A172 (cell line): ENCODE measurements at regions not wholly inside any gene's neighbourhood (a gene's known extent, or its start where the extent isn't known, plus 50 kb on each side); places are given as distances from the start of the nearest gene placed in this dataset.
A peak's percentile ranks its signal among the peaks of the same experiment; 100 is the strongest.

Source experiments
- DNase-seq: peaks from one replicate; pipeline ENCODE4 v3.0.0-alpha.2; 2015; ENCODE audit warnings: low spot score

DNA sequence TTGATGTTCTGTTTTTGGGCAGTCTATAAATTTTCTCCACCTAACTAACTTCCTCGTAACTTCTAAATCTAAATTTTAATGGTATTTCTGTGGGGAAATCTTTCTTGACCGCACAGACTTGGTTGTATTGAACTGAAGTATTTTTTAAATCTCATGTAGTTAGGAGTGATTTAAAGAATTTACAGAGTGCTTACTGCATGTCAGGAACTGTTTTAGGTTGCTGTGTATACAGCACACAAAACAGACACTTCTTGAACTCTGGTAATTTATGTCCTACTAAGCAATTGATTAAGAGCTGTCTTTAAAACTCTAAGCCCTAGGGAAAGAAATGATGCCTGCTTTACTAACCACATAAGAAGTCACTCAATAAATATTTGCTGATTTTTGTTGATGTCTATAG, 1350.2 kb downstream of the ZPLD1 start:
- no peak for DNase-seq

DNA sequence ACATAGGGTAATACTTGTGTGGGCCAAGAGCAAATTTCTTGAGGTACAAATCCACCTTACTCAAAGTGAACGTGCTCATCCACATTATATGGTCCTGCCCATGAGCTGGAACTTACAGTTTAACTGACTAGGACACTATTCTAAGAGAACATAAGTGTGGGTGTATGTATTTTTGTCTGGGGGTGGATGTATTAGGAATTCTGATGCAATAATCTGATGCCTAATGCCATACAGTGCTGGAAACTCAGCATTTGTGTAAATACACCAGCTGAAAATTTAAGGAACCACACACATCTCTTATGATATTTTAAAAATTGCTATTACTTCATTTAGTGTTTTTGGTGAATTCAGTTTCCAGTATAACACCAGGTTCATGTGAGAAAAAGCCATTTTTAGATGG, 1350.7 kb downstream of the ZPLD1 start:
- DNase-seq, result no peak

DNA sequence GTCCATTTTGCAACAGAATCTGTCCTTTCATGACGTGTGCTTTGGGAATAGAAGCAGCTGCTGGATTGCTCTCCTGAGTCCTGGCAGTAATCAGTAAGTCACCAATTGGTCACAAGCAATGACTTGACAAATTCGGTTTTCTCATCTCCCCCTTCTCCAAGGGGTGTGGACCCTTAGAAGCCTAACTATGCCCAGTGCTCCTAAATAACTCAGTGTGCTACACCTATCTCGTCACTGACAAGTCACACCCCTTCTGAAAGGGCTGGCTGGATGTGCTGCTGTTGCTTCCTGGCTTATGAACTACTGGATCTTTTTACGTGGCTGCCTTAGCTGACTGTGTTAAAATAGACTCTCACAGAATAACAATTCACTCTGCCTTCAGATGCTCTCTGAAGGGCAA, 1351.5 kb downstream of the ZPLD1 start:
- no peak for DNase-seq

DNA sequence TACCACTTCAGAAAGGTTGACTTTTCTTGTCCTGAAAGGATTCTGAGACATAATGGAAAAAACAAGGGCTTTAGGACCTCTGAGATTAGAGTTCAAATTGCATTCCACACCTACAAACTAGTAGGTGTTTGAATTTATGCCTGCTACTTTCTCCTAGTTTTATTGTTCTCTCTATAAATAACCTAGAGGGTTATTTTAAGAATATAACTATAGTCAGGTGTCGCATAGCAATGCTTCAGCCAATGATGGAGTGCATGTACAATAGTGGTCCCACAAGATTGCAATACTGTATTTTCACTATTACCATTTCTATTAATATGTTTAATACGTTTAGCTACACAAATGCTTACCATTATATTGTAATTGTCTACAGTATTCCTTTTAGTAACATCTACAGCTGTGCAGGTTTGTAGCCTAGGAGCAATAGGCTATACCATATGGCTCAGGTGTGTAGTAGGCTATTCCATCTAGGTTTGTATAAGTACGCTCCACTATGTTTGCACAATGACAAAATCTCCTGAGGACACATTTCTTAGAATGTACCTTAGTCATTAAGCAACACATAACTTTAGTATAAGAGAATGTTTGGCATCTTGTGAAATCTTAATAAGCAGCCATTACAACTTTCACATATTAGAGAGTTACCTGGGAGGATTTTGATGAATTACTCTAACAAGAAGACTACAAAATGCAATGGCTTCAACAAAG, 1352.5 kb downstream of the ZPLD1 start:
- no peak for DNase-seq

DNA sequence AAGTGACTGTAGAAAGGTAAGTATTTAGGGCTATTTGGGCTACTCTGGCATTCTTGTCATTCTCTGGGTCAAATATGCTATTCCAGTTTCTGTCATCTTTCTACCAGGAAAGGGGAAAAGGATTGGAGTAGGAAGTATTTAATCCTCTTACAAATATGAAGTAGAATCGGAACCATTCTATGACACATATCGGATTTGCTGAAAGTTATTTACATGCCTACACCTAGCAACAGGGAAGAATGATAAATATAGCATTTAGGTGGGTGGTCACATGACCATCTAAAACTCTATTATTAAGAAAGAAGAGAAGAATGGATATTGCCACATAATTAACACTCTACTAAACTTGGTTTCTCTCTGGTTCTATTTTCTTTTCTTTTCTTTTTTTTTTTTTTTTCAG, 1353.1 kb downstream of the ZPLD1 start:
- no peak for DNase-seq

DNA sequence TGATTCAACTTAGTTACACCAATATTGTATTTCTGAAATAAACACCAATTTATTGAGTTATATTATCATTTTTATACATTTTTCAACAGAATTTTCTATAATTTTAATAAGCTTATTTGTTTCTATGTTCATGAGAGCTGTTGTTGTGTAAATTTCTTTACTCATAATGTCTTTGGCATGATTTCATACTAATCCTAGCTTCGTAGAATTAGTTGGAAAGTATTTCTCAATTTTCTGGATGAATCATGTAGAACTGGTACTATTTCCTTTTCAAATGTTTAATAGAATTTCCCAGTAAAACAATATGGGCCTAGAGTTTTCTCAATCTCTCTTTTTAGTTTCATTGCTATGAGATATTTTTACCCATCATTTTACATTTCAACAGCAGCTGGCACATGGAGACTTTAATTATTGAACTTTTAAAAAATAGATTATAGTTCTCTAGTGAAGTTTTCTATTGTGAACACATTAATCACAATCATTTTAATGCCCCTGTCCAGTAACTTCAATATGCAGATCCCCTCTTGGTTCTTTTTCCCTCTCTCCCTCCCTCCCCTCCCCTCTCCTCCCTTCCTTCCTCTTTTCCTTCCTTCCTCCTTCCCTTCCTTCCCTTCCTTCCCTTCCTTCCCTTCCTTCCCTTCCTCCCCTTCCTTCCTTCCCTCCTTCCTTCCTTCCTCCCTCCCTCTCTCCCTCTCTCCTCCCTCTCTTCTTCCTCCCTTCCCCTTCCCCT, 1357.1 kb downstream of the ZPLD1 start:
- DNase-seq, result no peak

DNA sequence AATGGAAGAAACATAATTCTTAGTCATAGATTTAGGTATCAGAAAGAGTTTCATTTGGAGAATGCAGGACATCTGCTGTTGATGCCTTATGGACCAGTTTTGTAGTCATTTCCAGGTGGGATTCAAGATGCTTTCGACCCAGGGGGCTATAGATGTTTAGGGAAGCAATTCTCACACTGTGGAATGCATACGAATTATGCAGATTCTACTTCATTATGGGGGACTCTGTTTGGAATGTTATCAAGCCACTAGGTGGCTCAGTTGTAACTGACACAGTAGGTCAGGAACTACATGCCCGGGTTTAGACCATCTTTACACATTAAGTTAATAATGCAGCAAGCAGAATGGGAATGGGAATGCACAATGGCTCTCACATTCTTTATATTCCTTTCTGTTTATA, 1359.8 kb downstream of the ZPLD1 start:
- peak; percentile 11 for DNase-seq

DNA sequence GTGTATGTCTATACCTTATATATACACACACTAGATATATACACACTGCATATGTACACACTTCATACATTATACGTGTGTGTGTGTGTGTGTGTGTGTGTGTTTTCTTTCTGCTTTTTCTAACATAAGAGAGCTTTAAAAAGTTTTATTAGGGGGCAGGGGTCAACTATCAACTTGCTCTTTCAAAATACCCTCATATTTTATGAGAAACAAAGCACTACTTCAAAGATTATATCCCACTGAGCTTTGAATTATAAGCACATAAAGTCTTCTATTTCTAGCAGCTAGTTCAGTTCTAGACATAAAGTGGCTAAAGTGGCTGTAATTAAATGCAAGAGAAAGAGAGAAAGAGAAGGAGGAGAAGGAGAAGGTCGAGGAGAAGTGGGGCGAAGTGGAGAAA, 1361.3 kb downstream of the ZPLD1 start:
- no peak for DNase-seq

DNA sequence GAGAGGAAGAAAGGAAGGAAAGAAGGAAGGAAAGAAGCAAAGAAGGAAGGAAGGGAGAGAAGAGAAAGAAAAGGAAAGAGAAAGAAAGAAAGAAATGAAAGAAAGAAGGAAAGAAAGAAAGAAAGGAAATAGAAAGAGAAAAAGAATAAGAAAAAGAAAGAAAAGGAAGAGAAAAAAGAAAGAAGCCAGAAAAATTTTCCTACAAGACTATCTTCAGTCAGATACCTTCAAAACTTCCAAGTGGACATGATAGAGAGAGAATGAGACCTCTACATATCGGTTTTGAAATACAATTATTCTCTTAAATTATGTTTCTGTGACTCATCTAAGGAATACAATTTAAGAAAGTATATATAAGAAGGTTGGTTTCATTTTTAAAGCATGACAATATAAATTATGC, 1369.0 kb downstream of the ZPLD1 start:
- no peak for DNase-seq

DNA sequence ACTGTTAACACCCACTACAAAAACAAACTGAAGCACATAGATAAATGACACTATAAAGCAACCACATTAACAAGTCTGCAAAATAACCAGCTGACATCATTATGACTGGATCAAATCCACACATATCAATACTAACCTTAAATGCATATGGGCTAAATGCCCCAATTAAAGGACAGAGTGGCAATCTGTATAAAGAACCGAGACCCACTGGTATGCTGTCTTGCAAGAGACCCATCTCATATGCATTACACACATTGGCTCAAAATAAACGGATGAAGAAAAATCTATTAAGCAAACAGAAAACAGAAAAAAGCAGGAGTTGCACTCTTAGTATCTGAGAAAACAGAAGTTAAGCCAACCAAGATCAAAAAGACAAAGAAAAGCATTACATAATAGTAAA, 1375.4 kb downstream of the ZPLD1 start:
- no peak for DNase-seq

DNA sequence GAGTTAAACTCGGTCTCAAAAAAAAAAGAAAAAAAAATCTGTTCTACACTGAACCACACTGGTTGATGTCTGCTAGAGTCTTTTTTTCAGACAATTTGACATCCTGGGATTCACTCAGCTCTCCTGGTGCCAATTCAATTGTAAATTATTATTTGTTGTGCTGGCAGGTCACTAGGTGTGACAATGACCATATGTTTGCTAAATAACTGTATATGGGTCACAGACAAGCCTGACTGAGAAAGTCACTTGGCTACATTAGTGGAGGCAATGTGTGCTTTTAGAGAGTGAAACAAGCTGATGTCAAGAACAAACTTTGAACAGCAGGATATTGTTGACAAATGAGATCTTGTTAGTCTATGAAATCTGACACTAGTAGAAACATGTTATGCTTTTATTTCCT, 1379.1 kb downstream of the ZPLD1 start:
- no peak for DNase-seq

DNA sequence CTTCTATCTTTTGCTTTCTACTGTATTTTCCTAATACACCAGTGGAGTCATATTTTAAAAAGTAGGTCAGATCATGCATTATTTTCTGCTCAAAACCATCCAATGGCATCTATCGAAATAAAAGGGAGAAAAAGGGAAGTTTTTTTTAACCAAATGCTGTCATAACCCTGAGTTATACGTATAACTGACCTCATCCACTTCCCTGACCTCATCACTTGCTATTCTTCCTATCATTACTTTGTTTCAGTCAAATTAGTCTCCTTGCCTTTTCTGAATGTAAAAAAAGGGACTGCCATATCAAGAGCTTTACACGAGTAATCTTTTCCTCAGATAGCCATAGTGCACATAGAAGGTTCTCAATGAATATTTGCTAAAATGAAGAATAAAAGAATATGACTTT, 1383.6 kb downstream of the ZPLD1 start:
- no peak for DNase-seq

DNA sequence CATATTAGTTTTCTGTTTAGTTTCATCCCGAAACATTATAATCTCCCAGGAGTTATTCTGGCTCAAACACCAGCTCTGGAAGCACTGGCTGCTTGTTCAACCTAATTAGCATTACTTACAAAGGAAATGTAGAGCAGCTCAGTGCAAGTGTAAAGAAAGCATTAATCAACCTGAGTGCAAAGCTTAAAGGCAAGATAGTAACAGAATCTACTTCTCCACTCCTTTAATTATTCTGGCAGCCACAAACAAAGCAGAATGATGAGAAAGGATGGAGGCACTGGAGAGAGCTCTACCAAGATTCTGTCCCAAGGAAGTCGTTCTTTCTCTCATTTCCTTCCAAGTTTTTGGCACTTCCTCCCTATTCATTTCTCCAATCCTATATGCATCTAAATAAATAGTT, 1384.0 kb downstream of the ZPLD1 start:
- no peak for DNase-seq

DNA sequence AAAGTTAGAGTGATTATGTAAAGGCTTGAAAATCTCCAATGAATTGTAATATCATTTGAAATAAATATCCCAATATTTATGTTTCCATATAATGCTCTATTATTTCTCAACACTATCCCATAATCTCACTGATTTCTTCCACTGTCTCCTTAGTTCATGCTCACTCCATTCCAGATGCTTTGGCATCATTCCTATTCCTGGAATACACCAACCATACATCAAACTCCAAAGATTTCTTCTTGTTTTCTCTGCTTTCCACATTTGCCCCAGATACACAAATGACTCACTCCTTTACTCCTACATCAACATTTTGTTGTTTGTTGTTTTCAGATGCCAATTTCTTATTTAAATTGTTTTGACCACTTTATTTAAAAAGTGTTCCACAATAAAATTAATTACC, 1390.8 kb downstream of the ZPLD1 start:
- DNase-seq, result no peak

DNA sequence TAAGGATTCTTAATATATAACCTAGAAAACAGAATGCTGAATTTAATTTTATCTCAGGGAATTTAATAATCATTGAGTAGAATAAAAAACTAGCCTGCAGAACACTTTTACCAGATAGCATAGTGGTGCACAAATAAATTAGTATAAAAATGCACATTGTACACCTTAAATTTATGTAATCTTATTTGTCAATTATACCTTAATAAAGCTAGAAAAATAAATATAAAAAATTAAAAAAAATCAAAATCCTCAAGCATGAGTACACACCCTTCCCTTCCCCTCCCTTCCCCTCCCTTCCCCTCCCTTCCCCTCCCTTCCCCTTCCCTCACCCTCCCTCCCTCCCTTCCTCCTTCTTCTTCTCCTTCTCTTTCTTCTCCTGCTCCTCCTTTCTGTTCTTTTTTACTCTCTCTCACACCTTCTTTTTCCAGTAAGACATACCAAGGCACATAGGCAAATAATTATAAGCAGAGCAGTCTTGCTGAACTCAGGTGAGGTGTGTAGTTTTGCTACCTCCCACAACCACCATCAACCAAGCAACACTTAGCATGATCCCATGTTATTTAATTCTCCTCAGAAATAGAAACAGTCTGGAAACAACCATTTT, 1395.0 kb downstream of the ZPLD1 start:
- DNase-seq, result no peak

DNA sequence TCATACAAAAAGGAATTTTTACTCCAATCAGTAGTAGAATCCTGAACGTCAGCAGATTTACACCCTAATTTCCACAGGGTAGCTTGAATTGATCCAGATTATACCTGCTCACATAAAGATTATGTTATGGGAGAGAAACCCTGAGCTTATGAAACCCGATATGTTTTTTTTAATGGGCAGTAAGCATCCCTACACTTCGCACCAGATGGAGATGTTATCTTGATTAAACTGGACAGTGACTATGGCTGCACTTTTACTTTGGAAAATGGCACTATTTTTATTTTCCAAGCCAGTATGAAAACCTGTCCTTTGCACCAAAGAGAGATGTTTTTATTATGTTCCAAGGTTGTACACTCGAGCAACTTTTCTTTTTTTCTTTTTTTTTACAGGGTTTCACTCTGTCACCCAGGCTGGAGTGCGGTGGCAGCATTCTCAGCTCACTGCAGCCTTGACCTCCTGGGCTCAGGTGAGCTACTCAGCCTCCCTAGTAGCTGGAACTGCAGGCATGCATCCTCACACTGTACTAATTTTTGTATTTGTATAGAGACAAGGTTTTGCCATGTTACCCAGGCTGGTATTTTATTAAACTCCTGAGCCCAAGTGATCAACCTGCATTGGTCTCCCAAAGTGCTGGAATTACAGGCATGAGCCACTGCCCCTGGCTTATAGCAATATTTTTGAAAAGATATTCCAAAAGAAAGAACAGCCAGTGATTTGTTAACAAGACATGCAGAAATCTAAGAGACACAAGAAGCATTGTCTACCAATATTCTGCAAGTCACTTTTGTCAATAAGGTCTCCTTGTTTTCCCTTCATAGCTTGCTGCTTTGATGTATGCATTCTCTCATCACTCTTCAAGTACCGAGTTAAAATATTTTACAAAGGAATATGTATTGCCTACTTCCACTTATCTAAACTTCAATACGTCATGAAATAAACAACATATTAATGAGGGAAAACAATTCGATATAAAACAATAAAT, 1412.6 kb downstream of the ZPLD1 start:
- no peak for DNase-seq

DNA sequence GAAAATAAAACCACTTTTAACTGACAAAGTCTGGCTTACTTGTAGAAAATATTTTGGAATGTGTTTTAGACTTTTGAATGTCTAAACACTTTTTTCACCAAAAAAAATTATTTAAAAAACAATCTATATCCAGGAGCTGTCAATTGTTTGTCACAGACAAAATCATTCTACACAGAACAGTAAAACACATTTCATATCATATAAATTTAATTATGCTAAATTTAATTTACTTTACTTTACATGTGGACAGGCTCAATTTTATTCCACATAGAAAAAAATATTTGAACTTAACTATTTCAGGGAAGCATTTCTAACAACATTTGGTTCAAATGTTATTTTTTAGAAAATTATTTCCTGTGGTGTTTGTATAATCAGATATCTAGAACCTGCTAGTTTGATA, 1417.0 kb downstream of the ZPLD1 start:
- DNase-seq, result no peak

DNA sequence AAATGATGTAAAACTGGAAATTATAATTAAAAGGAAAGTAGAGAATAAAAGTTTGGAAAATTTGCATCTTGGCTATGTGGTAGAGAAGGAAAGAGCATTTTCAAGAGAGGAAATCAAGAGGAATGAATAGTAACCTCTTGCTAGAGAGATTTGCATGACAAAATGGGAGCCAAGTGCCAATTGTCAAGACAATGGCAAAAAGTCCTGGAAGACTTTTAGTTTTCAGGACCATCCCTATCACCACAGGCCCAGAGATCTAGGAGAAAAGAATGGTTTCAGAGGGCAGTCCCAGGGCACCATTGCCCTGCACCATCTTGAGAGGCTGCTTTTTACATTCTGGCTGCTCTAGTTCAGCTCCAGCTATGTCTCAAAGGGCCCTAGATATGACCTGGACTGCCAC, 1427.6 kb downstream of the ZPLD1 start:
- DNase-seq, result no peak

DNA sequence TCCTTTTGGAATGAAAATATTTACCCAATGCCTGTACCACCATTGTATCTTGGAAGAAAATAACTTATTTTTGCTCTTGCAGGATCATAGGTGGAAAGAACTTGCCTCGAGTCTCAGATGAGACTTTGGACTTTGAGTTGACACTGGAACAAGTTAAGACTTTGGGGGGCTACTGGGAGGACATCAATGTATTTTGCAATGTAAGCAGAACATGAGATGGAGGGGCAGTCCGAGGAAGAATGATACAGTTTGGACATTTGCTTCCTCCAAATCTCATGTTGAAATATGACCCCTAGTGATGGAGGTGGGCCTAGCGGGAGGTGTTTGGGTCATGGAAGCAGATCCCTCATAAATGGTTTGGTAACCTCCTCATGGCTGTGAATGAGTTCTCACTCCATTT, 1428.6 kb downstream of the ZPLD1 start:
- DNase-seq, result no peak

DNA sequence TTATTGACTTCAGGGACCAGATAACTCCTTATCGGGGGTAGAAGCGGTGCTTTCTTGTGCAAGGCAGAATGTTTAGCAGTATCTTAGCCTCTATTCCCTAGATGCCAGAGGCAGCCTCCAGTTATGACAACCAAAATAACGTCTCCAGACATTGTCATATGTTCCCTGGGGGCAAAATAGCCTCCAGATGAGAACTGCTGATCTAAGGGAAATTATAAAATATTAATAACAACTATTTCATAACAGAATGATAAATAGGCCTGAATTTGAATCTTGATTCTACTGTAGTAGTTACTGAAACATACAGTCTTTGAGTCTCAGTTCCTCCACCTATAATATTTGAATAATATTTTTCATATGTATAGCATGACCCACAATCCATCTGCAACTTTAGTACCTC, 1431.3 kb downstream of the ZPLD1 start:
- DNase-seq, result no peak

DNA sequence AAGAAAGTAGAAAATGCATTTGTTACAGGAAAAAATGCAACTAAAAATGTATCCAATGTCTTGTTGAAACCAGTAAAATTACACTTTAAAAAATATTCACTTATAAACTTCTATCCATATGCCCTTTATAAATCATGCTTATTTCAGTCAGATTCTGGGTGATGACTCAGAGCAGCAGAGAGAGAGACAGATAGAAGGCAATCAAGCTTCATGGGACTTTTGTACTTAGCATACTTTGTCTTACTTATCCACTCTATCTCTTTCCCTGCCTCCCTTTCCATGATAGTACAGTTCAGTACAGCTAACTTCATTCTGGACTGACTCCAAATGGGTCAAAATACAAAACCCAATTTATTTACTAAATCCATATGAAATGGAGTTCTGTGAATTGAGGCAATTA, 1438.2 kb downstream of the ZPLD1 start:
- DNase-seq, result no peak

DNA sequence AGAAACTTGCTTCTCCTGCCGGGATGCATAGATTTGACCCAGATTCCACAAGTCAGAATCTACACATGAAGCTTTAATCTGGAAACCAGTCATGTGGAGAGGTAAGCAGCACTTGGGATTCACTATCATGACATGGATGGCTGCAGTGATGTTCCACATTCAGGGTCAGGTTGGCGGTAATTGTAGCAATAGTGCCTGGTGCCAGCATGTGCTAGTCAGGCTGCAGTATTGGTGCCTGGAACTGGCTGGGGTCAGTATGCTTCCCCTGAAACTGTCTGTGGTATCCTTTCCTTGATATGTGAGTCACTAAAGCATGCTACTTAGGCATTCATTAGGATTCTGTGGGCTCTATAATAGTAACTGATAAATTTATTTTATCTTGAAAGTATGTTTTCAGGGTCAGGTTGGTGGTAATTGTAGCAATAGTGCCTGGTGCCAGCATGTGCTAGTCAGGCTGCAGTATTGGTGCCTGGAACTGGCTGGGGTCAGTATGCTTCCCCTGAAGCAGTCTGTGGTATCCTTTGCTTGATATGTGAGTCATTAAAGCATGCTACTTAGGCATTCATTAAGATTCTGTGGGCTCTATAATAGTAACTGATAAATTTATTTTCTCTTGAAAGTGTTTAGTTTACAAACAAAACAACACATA, 1439.2 kb downstream of the ZPLD1 start:
- no peak for DNase-seq
